ENCODE measurements at regions not wholly inside any gene's neighbourhood (a gene's known extent, or its start where the extent isn't known, plus 50 kb on each side); places are given as distances from the start of the nearest gene placed in this dataset.

GRCh38 chr5:120988941-120989340 lies 524.8 kb downstream of the PRR16 start:
- DNase-seq (ENCODE audit: low read depth in 1 of 2, low spot score in 1 of 2): no peak
- Histone ChIP-seq H3K9me3 (no peaks in the 10 kb centered on the region), H3K4me2 (no peak overlapping the region), H3K27ac (no peak overlapping the region), H3K4me3 (no peak overlapping the region), H3K4me1 (no peaks in the 10 kb centered on the region)
- POLR2A ChIA-PET: no interaction called here
- TF ChIP-seq TFCP2L1 (CRISPR knock-in tag; IDR thresholded peaks at IDR 0.05): no peak
- TF ChIP-seq SREBF2 (IDR thresholded peaks at IDR 0.05): no peak
- TF ChIP-seq CEBPB (IDR thresholded peaks at IDR 0.05): no peak
- no peak for TF ChIP-seq ATOH8 (CRISPR knock-in tag; IDR thresholded peaks at IDR 0.05; ENCODE audit: low read depth)
- TF ChIP-seq RFX5 (IDR thresholded peaks at IDR 0.05): no peak
- TF ChIP-seq FOXS1 (CRISPR knock-in tag; IDR thresholded peaks at IDR 0.05): no peak
- TF ChIP-seq EP300 (IDR thresholded peaks at IDR 0.05): no peak
- TF ChIP-seq NFE2L2 (conservative IDR thresholded peaks at IDR 0.05; ENCODE audit: low read length): no peak
- TF ChIP-seq ZFP36 (IDR thresholded peaks at IDR 0.05; ENCODE audit: borderline replicate concordance, partially characterized antibody): no peak
- TF ChIP-seq CBX8 (IDR thresholded peaks at IDR 0.05): no peak
- no peak for TF ChIP-seq FOSB (CRISPR knock-in tag; IDR thresholded peaks at IDR 0.05)
- TF ChIP-seq CBX2 (IDR thresholded peaks at IDR 0.05; ENCODE audit: borderline replicate concordance, low read depth): no peak
- CTCF ChIA-PET: no interaction called here
- FAIRE-seq: no peak
- no peak for ATAC-seq

- H3K9me3 ChIP-seq: no peaks in the 10 kb centered on the region
- POLR2A ChIA-PET: no interaction called here
These were observed 527.5 kb downstream of the PRR16 start for GRCh38 chr5:120991569-120991968.

More at GRCh38 chr5:120991569-120991968, 527.5 kb downstream of the PRR16 start:
- no peak overlapping the region for H3K4me2 ChIP-seq
- CTCF ChIA-PET: no interaction called here
- H3K4me3 ChIP-seq: no peak overlapping the region
- H3K27ac ChIP-seq: no peak overlapping the region
- no peak for ATAC-seq
- no peak for DNase-seq (ENCODE audit: low read depth in 1 of 2, low spot score in 1 of 2)
- no peaks in the 10 kb centered on the region for H3K4me1 ChIP-seq
- 77% methylated on average over 2 of the region's 2 CpGs for WGBS (ENCODE audit: missing lambda C conversion rate)
- TF ChIP-seq HMGXB4 (CRISPR knock-in tag; IDR thresholded peaks at IDR 0.05; ENCODE audit: borderline replicate concordance) (no peak), MYC (IDR thresholded peaks at IDR 0.05; ENCODE audit: borderline replicate concordance, low read length) (no peak), KDM5A (IDR thresholded peaks at IDR 0.05) (no peak), EHMT2 (IDR thresholded peaks at IDR 0.05; ENCODE audit: low read depth) (no peak), HOXB13 (CRISPR knock-in tag; IDR thresholded peaks at IDR 0.05; ENCODE audit: low read depth) (no peak), FOSL2 (IDR thresholded peaks at IDR 0.05) (no peak), FOSL2 (CRISPR knock-in tag; IDR thresholded peaks at IDR 0.05) (no peak), RCOR1 (IDR thresholded peaks at IDR 0.05; ENCODE audit: low read depth, low read length) (no peak), ZC3H11A (IDR thresholded peaks at IDR 0.05) (no peak), ZSCAN20 (CRISPR knock-in tag; IDR thresholded peaks at IDR 0.05) (no peak), JUN (IDR thresholded peaks at IDR 0.05) (no peak), POLR2AphosphoS2 (conservative IDR thresholded peaks at IDR 0.05; ENCODE audit: low read length) (no peak), HES2 (IDR thresholded peaks at IDR 0.05) (no peak), RNF2 (IDR thresholded peaks at IDR 0.05; ENCODE audit: borderline replicate concordance, low read depth) (no peak), REST (IDR thresholded peaks at IDR 0.05) (no peak), CHD4 (IDR thresholded peaks at IDR 0.05; ENCODE audit: borderline replicate concordance) (no peak), HOXA7 (CRISPR knock-in tag; IDR thresholded peaks at IDR 0.05) (no peak), RAD21 (conservative IDR thresholded peaks at IDR 0.05 in 1 of 2, IDR thresholded peaks at IDR 0.05 in 1 of 2) (no peak)
- no peak for FAIRE-seq
